Activated naive CD4-positive, alpha-beta T cell treated with Interleukin-2 at 50 U/mL for 16 hours (primary cell): ENCODE measurements at regions not wholly inside any gene's neighbourhood (a gene's known extent, or its start where the extent isn't known, plus 50 kb on each side); places are given as distances from the start of the nearest gene placed in this dataset.

ENCODE experiments used
- DNase-seq: peaks from one replicate; pipeline ENCODE4 v3.0.0-alpha.2; 2020

GRCh38 chr5:18872978-18873377 lies 1115.0 kb downstream of the CDH18 start:
- no peak for DNase-seq

DNA sequence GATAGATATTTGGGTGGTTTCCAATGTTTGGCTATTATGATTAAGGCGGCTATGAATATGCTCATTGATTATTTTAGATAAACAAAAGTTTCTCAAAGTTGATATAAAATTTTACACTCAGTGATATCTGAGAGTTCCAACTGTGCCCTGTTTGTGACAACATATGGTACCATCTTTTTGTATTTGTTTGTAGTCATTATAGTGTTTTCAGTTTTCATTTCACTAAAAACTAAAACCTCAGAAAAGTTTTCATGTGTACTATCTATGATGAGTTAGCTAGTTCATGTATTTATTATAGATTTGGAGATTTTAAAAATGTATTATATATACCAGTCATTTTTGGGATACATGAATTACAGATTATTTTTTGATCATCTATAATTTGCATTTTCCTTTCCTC lies 1111.4 kb downstream of the CDH18 start:
- no peak for DNase-seq

GRCh38 chr5:18881615-18882014 lies 1106.4 kb downstream of the CDH18 start:
- no peak for DNase-seq

DNA sequence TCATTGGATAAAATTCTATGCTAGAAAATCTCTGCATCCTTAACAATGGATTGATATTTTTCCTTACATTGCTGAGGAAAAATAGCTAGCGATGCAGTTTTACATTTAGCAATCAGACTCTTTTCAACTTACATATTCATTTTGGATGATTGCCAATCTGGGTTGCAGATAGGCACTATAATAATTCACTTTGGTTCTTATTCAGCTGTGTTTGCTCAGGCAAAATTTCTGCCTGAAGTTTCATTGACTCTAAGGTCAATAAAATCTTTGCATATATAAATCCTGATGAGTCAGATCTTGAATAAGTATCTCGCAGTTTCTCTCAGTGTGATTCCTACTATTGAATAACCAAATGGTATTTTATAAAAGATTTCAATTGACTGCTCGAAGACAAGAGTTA lies 1105.8 kb downstream of the CDH18 start:
- DNase-seq = no peak

GRCh38 chr5:18888821-18889220 lies 1099.2 kb downstream of the CDH18 start:
- no peak for DNase-seq

GRCh38 chr5:18900644-18901043 lies 1087.4 kb downstream of the CDH18 start:
- DNase-seq = no peak

GRCh38 chr5:18920966-18921365 lies 1067.0 kb downstream of the CDH18 start:
- no peak for DNase-seq

- DNase-seq = no peak
Measured at GRCh38 chr5:18932081-18932480, 1055.9 kb downstream of the CDH18 start.

GRCh38 chr5:18944771-18945170 lies 1043.2 kb downstream of the CDH18 start:
- no peak for DNase-seq

DNA sequence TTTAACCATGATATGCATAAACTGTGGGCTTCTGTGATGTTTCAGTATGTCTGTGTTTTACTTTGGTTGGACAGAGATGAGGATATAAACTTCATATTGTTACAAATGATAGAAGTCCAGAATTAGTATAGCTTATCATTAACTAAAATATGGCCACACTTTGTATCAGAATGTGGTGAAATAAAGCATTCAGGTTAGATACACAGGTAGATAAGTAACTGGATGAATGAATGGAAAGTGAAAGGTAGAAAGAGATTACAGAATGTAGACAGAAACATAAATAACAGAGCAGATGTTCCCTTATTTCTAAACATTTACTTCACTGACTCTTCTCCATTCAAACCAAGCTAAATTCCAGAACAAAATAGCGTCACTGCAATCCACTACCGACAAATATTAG lies 1033.8 kb downstream of the CDH18 start:
- DNase-seq = no peak

DNA sequence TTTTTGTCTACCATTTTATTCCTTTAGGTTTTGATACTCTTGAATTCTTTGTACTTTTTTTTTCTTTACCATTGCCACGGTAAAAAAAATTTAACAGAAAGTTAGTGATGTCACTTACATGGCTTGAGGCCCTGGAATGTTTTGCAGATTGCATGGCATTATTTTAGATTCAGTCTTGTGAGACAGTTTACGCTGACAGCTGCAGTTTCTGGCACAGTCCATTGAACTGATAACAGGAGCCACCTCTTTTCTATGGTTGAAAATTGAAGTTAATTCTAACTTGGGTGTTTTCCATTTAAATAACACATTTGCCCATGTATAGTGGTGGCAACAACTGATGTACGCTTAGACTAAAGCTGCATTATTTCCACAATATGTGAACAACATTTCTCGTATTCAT lies 1028.5 kb downstream of the CDH18 start:
- DNase-seq = no peak

GRCh38 chr5:18961234-18961633 lies 1026.8 kb downstream of the CDH18 start:
- no peak for DNase-seq

DNA sequence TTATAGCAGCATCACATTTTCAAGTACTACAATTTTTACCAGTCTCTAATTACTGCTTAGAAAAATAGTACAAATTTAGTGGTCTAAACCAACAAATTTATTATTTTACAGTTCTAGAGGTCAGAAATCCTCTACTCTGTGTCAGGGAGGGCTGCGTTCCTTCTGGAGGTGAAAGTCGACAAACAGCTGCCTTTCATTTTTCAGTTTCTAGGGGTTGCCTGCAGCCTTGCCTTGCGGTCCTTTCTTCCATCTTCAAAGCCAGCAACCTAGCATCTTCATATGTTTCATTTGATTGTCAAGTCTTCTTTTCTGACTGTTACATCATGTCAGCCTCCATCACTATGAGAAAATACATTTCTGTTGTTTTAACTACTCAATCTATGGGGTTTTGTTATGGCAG lies 1022.1 kb downstream of the CDH18 start:
- DNase-seq = no peak

GRCh38 chr5:18967637-18968036 lies 1020.4 kb downstream of the CDH18 start:
- DNase-seq = no peak

DNA sequence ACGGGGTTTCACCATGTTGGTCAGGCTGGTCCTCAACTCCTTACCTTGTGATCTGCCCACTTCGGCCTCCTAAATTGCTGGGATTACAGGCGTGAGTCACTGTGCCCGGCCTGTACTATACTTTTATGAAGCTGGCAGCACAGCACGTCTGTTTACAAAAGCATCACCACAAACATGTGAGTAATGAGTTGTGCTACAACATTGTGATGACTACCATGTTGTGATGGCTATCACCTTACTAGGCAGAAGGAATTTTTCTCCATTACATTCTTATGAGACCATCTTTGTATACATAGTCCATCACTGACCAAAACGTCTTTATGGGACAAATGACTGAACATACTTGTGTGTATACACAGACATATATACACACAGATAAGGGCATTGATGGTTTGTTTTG lies 1019.0 kb downstream of the CDH18 start:
- no peak for DNase-seq

DNA sequence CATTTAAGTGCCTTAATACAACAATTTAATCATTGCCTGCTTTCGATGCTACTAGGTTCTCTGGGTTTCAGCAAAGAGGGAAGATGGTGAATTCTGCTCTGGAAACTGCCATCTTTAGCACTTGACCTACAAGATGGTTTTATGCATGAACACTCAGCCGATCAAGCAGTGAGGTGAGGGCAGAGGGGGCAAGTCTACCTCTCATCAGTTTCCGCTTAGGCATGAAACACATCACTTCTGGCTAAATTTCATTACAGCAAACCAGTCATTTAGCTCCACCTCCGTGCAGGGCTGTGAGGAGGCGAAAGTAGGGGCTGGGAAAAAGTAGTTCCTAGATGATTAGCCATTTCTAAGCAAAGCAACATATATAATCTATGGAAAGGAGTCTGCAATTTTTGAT lies 1018.0 kb downstream of the CDH18 start:
- no peak for DNase-seq

DNA sequence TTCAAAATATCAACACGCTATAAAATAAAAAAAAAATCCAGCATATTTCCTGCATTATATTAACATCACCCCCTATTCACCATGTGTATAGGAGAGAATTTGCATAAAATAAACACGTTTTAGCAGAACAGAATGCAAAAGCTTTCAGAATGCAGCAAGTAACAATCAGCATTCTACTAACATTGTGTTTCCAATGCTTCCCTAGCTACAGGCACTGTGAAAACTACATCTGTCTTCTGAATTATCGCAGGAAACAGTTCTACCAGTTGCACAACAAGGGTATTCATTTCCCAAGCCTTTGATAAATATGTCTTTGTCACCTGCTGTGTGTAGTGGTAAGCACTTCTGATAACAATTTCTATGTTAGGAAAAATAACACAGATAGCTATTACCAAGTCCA lies 1015.8 kb downstream of the CDH18 start:
- DNase-seq = no peak

GRCh38 chr5:18975624-18976023 lies 1012.4 kb downstream of the CDH18 start:
- DNase-seq = no peak

DNA sequence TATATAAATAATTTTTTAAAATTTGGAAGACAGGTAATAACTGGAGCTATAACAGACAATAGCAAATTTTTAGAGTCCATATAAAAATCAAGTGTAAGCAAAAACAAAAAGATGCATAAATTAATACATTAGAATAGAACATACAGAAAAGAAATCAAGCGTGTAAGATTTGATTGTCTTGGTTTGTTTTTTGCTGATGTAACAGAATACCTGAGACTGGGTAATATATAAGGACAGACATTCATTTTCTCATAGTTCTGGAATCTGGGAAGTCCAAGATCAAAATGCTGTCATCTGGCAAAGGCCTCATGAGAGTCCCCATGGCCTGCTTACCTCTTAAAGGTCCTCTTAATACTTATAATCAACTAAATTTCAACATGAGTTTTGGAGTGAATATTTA lies 1010.1 kb downstream of the CDH18 start:
- no peak for DNase-seq

GRCh38 chr5:18984559-18985080 lies 1003.4 kb downstream of the CDH18 start:
- no peak for DNase-seq

DNA sequence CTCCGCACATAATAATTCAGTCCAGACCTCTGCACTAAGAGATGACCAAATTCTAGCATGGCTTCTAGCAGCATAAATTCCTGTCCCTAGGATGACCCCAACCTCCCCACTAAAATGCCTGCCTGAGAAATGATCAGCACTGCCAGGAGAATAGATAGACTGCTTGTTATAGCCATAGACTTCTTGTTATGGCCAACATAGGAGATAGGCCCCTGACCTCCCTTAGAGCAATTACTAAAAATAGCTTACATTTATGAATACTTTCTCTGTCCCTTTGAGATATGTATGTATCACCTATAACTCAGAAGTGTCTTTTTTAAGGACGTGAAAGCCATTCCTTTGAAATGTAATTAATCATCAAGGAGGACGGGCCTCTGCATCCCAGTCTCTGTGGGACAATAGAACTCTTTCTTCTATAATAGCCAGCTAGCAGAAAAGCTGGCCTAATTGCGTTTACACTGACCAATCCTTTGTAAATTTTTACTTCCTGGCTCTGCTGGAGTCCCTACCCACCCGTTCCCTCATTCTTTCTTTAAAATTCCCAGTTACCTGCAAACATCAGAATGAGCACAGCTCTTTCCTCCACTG lies 1002.7 kb downstream of the CDH18 start:
- no peak for DNase-seq

- DNase-seq = no peak
Measured at GRCh38 chr5:18987101-18987500, 1000.9 kb downstream of the CDH18 start.

- DNase-seq = no peak
Measured at GRCh38 chr5:18990852-18991251, 997.1 kb downstream of the CDH18 start.

- DNase-seq = no peak
Measured at GRCh38 chr5:18992264-18992663, 995.7 kb downstream of the CDH18 start.

DNA sequence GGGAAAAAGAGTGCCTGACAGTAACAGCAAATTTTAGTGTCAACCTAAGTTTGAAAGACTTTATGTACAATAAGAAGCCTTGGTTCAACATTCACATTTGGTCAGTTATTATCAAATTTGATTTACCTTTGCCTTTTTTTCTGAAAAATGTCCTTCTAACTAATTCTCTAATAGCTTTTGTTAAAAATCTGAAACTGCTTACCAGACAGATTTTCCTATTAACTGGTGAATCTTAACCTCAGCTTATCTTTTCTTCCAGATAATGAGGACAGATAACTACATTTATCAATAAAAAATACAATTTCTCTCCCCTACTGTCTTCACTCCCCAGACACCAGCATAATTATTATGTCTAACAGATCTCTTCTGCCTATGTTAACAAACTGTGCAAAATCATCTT lies 988.5 kb downstream of the CDH18 start:
- DNase-seq = no peak

- no peak for DNase-seq
Measured at GRCh38 chr5:19001054-19001453, 986.9 kb downstream of the CDH18 start.
